IMR-90 (cell line): ENCODE measurements at regions not wholly inside any gene's neighbourhood (a gene's known extent, or its start where the extent isn't known, plus 50 kb on each side); places are given as distances from the start of the nearest gene placed in this dataset.

Experiments used
- ATAC-seq: fragments of 200-7000 bp; cut with Tn5 transposase; 2 replicates; pipeline ENCODE4 v1.9.1; 2020; ENCODE audit warnings: low read depth, mild to moderate bottlenecking, moderate library complexity
- BruUV-seq: library from RNA; stranded (reverse); fragments of 400-500 nt; replicated peaks from 2 replicates; lab custom pipeline; 2021; lab: Mats Ljungman, UMichigan
- CTCF ChIA-PET: fragments of 300-600 bp; formaldehyde crosslinking; extraction: SDS; loops from one replicate; lab custom pipeline; 2021; ENCODE audit warnings: antibody characterized with exemption; lab: Yijun Ruan, JAX
- POLR2A ChIA-PET: fragments of 300-600 bp; sonication (Branson Sonifier 250); formaldehyde crosslinking; loops from one replicate; lab custom pipeline; 2022; ENCODE audit warnings: antibody characterized with exemption; ENCODE audit not compliant: unreplicated experiment; lab: Charles Lee
- DNase-seq: peaks from one replicate; pipeline ENCODE4 v3.0.0; 2013
- H2AFZ ChIP-seq: replicated peaks from 2 replicates; pipeline ENCODE3; 2013; ENCODE audit warnings: low read length, mild to moderate bottlenecking; ENCODE audit not compliant: poor library complexity
- H2AK5ac ChIP-seq: 2 replicates; pipeline ENCODE4 v1.6.1; 2013; ENCODE audit warnings: low read depth, low read length, inconsistent platforms
- H2AK9ac ChIP-seq: replicated peaks from 2 replicates; pipeline ENCODE3; 2013; ENCODE audit warnings: mild to moderate bottlenecking, low read depth, low read length, moderate library complexity; ENCODE audit not compliant: poor library complexity
- H2BK120ac ChIP-seq: 2 replicates; pipeline ENCODE4 v1.6.1; 2013; ENCODE audit warnings: low read depth, low read length, inconsistent platforms
- H2BK15ac ChIP-seq: 3 replicates; pipeline ENCODE4 v1.6.1; 2013; ENCODE audit warnings: low read depth, low read length, inconsistent platforms
- H2BK20ac ChIP-seq: 2 replicates; pipeline ENCODE4 v1.6.1; 2013; ENCODE audit warnings: low read depth, mild to moderate bottlenecking, inconsistent platforms, low read length, moderate library complexity
- H2BK5ac ChIP-seq: 2 replicates; pipeline ENCODE4 v1.6.1; 2013; ENCODE audit warnings: mild to moderate bottlenecking, low read depth, low read length, inconsistent platforms; ENCODE audit not compliant: poor library complexity, severe bottlenecking
- H3K14ac ChIP-seq: replicated peaks from 2 replicates; pipeline ENCODE4 v1.6.1; 2013; ENCODE audit warnings: low read depth, low read length, inconsistent platforms
- H3K18ac ChIP-seq: 2 replicates; pipeline ENCODE4 v1.6.1; 2013; ENCODE audit warnings: low read depth, low read length, control low read depth
- H3K23ac ChIP-seq: 2 replicates; pipeline ENCODE4 v1.6.1; 2013; ENCODE audit warnings: low read depth, low read length, inconsistent platforms
- H3K27ac ChIP-seq: 2 replicates; pipeline ENCODE4 v1.5.1; 2013; ENCODE audit warnings: mild to moderate bottlenecking, control low read depth, low read length; ENCODE audit not compliant: insufficient read depth
- H3K27me3 ChIP-seq: 2 replicates; pipeline ENCODE4 v1.6.1; 2013; ENCODE audit warnings: low read length; ENCODE audit not compliant: control insufficient read depth, insufficient read depth
- H3K36me3 ChIP-seq: 2 replicates; pipeline ENCODE4 v1.6.1; 2013; ENCODE audit warnings: low read length, mixed read lengths; ENCODE audit not compliant: control insufficient read depth, insufficient read depth
- H3K4ac ChIP-seq: 2 replicates; pipeline ENCODE4 v1.6.1; 2013; ENCODE audit warnings: low read depth, low read length, inconsistent platforms
- H3K4me1 ChIP-seq: 2 replicates; pipeline ENCODE4 v1.6.1; 2013; ENCODE audit warnings: low read length, mixed read lengths; ENCODE audit not compliant: control insufficient read depth, insufficient read depth
- H3K4me2 ChIP-seq: 2 replicates; pipeline ENCODE4 v1.6.1; 2013; ENCODE audit warnings: low read depth, mild to moderate bottlenecking, control low read depth, low read length, moderate library complexity
- H3K4me3 ChIP-seq: 2 replicates; pipeline ENCODE4 v1.5.1; 2013; ENCODE audit warnings: low read depth, mild to moderate bottlenecking, control low read depth, low read length, moderate library complexity; ENCODE audit not compliant: insufficient read depth
- H3K56ac ChIP-seq: 2 replicates; pipeline ENCODE4 v1.6.1; 2013; ENCODE audit warnings: low read length, inconsistent platforms; ENCODE audit not compliant: insufficient read depth; ENCODE audit errors: extremely low read depth
- H3K79me1 ChIP-seq, 2 experiments: 2 replicates each; pipeline ENCODE4 v1.6.1; 2013; ENCODE audit warnings: low read length in 2 of 2, inconsistent platforms in 1 of 2, low read depth in 1 of 2
- H3K9ac ChIP-seq: 2 replicates; pipeline ENCODE4 v1.6.1; 2013; ENCODE audit warnings: low read depth, low read length, control low read depth
- H3K9me1 ChIP-seq: 2 replicates; pipeline ENCODE4 v1.6.1; 2013; ENCODE audit warnings: low read length, inconsistent platforms; ENCODE audit not compliant: insufficient read depth
- H3K9me3 ChIP-seq: 2 replicates; pipeline ENCODE4 v1.6.1; 2013; ENCODE audit warnings: low read length; ENCODE audit not compliant: control insufficient read depth, insufficient read depth
- H4K20me1 ChIP-seq: 2 replicates; pipeline ENCODE4 v1.6.1; 2013; ENCODE audit warnings: low read length, inconsistent platforms; ENCODE audit not compliant: insufficient read depth
- H4K5ac ChIP-seq: 2 replicates; pipeline ENCODE4 v1.6.1; 2013; ENCODE audit warnings: mild to moderate bottlenecking, low read depth, low read length, control low read depth
- H4K8ac ChIP-seq, 2 experiments: 2 replicates each; pipeline ENCODE4 v1.6.1; 2013; ENCODE audit warnings: low read depth in 2 of 2, low read length in 2 of 2, control low read depth in 1 of 2, inconsistent platforms in 1 of 2
- H4K91ac ChIP-seq: 2 replicates; pipeline ENCODE4 v1.6.1; 2013; ENCODE audit warnings: low read depth, low read length, inconsistent platforms; ENCODE audit not compliant: insufficient read depth
- MAZ ChIP-seq: IDR thresholded peaks from 2 replicates; pipeline ENCODE4 v1.6.1; 2012; ENCODE audit warnings: low read depth, mild to moderate bottlenecking, low read length, improper control_type of control experiment, moderate library complexity, borderline replicate concordance
- MXI1 ChIP-seq: IDR thresholded peaks from 2 replicates; pipeline ENCODE4 v1.6.1; 2012; ENCODE audit warnings: low read depth, mild to moderate bottlenecking, low read length, moderate library complexity, borderline replicate concordance
- NFE2L2 ChIP-seq: fragments of 150-350 bp; IDR thresholded peaks from 2 replicates; pipeline ENCODE4 v1.6.1; 2016; ENCODE audit warnings: low read depth, mild to moderate bottlenecking, low read length
- WGBS, 2 experiments: methylation state at CpG; one replicate each; pipeline versions ENCODE4 v1.1.5 to v1.1.7; 2013; ENCODE audit warnings: missing lambda C conversion rate in 2 of 2; ENCODE audit not compliant: insufficient read length in 1 of 2; ENCODE audit errors: extremely low coverage in 2 of 2; 5-methylcytosine and 5-hydroxymethylcytosine counted together
- dilution Hi-C: fragments of 300-500 bp; cut with HindIII; formaldehyde crosslinking; loops from one replicate; pipeline ENCODE4 v1.14.3; 2018; ENCODE audit warnings: low sequenced_read_pairs; ENCODE audit not compliant: unreplicated experiment
- in situ Hi-C: fragments of 300-500 bp; cut with MboI; formaldehyde crosslinking; loops from 3 replicates; pipeline ENCODE4 v1.14.3; 2019; ENCODE audit warnings: low sequenced_read_pairs, inconsistent platforms, mixed read lengths
- intact Hi-C: fragments of 100-400 bp; cut with micrococcal nuclease; formaldehyde crosslinking; loops from 2 replicates; pipeline ENCODE4 v1.10.0; 2022
- TF ChIP-seq, protein P1 (sequence below): fragments of 150-350 bp; IDR thresholded peaks from 2 replicates; pipeline ENCODE4 v1.6.1; 2017; ENCODE audit warnings: mild to moderate bottlenecking, antibody characterized with exemption, low read length, low read depth
- TF ChIP-seq, protein P2 (sequence below): fragments of 150-350 bp; IDR thresholded peaks from 2 replicates; pipeline ENCODE4 v1.6.1; 2016; ENCODE audit warnings: low read depth, mild to moderate bottlenecking, low read length, moderate library complexity, borderline replicate concordance

DNA sequence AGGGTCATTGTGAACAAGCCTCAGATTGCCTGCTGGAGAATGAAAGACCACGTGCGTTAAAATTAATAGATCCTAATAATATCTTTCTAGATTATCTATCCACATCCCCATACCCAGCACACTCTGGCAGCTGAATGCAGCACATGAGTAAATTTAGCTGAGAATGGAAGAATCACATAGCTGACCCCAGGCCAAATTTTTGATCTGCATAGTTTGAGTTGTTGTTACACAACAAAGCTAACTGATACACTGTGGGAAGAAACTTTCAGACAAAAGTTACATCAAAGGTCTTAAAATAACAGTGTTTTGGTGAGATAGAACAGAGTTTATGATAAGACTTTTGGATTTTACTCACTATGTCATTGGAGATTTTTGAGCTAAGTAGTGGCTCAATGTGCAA lies 72.4 kb upstream of the ANXA10 start:
- H3K9me3 ChIP-seq: no peaks in the 10 kb centered on the region
- H3K23ac ChIP-seq: no peak overlapping the region
- no peak overlapping the region for H3K9ac ChIP-seq
- no peak overlapping the region for H3K4me2 ChIP-seq
- in situ Hi-C loops (no loop called here), dilution Hi-C loops (no loop called here), intact Hi-C loops (no loop called here)
- H3K27me3 ChIP-seq: no peaks in the 10 kb centered on the region
- H2AK5ac ChIP-seq: no peak overlapping the region
- BruUV-seq: no TSS peak
- ATAC-seq (no peak), DNase-seq (no peak)
- no peak overlapping the region for H3K56ac ChIP-seq
- no peaks in the 10 kb centered on the region for H3K9me1 ChIP-seq
- no peak overlapping the region for H3K4me3 ChIP-seq
- no peak overlapping the region for H4K5ac ChIP-seq
- no peak overlapping the region for H3K18ac ChIP-seq
- ChIA-PET CTCF (no interaction called here), POLR2A (interaction anchor here (0.6 kb wide), 1 partner anchor 10 kb away, joined by 5 read pairs; no protein-coding TSS in a partner anchor)
- no peak overlapping the region for H2BK15ac ChIP-seq
- TF ChIP-seq, protein P1, sequence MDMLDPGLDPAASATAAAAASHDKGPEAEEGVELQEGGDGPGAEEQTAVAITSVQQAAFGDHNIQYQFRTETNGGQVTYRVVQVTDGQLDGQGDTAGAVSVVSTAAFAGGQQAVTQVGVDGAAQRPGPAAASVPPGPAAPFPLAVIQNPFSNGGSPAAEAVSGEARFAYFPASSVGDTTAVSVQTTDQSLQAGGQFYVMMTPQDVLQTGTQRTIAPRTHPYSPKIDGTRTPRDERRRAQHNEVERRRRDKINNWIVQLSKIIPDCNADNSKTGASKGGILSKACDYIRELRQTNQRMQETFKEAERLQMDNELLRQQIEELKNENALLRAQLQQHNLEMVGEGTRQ: no peak
- TF ChIP-seq MXI1: no peak
- TF ChIP-seq NFE2L2: no peak
- TF ChIP-seq, protein P2, sequence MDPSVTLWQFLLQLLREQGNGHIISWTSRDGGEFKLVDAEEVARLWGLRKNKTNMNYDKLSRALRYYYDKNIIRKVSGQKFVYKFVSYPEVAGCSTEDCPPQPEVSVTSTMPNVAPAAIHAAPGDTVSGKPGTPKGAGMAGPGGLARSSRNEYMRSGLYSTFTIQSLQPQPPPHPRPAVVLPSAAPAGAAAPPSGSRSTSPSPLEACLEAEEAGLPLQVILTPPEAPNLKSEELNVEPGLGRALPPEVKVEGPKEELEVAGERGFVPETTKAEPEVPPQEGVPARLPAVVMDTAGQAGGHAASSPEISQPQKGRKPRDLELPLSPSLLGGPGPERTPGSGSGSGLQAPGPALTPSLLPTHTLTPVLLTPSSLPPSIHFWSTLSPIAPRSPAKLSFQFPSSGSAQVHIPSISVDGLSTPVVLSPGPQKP: no peak
- no peak for TF ChIP-seq MAZ
- H2AK9ac ChIP-seq: no peak overlapping the region
- no peak overlapping the region for H2BK120ac ChIP-seq
- no CpG with 5 or more reads among the region's 2 CpGs for WGBS, 2 experiments
- no peak overlapping the region for H4K91ac ChIP-seq
- H4K20me1 ChIP-seq: no peaks in the 10 kb centered on the region
- no peak overlapping the region for H3K4ac ChIP-seq
- H2BK5ac ChIP-seq: no peak overlapping the region
- H3K27ac ChIP-seq: no peak overlapping the region
- no peak overlapping the region for H2AFZ ChIP-seq
- H3K79me1 ChIP-seq: no peaks in the 10 kb centered on the region
- no peak overlapping the region for H2BK20ac ChIP-seq
- H3K4me1 ChIP-seq: no peaks in the 10 kb centered on the region
- H3K36me3 ChIP-seq: no peaks in the 10 kb centered on the region
- no peak overlapping the region for H4K8ac ChIP-seq
- H3K14ac ChIP-seq: no peak overlapping the region
